ENCODE measurements at regions not wholly inside any gene's neighbourhood (a gene's known extent, or its start where the extent isn't known, plus 50 kb on each side); places are given as distances from the start of the nearest gene placed in this dataset.

GRCh38 chr12:62103748-62104147, 156.5 kb upstream of the USP15 start:
- TF ChIP-seq CTCF (IDR thresholded peaks at IDR 0.05), result no peak
- TF ChIP-seq POLR2A (IDR thresholded peaks at IDR 0.05), result no peak
- no peak for TF ChIP-seq POLR2AphosphoS5 (IDR thresholded peaks at IDR 0.05)

All from sigmoid colon (tissue), 4 donors.